Endothelial cell (in vitro differentiated cells): ENCODE measurements at regions not wholly inside any gene's neighbourhood (a gene's known extent, or its start where the extent isn't known, plus 50 kb on each side); places are given as distances from the start of the nearest gene placed in this dataset.

Experiments
- DNase-seq: peaks from one replicate; pipeline ENCODE4 v3.0.0; 2021; ENCODE audit warnings: low spot score
- H3K27ac Mint-ChIP-seq: one replicate; pipeline ENCODE4 v1.8.0; 2021; ENCODE audit warnings: mixed read lengths, inconsistent platforms; ENCODE audit not compliant: unreplicated experiment
- H3K27me3 Mint-ChIP-seq: one replicate; pipeline ENCODE4 v1.8.0; 2021; ENCODE audit warnings: mild to moderate bottlenecking, moderate library complexity, mixed read lengths, inconsistent platforms; ENCODE audit not compliant: unreplicated experiment
- H3K36me3 Mint-ChIP-seq: one replicate; pipeline ENCODE4 v1.8.0; 2021; ENCODE audit warnings: mild to moderate bottlenecking, low read depth, mixed read lengths, inconsistent platforms; ENCODE audit not compliant: unreplicated experiment
- H3K4me1 Mint-ChIP-seq: one replicate; pipeline ENCODE4 v1.8.0; 2021; ENCODE audit warnings: mild to moderate bottlenecking, mixed read lengths, inconsistent platforms; ENCODE audit not compliant: unreplicated experiment
- H3K4me3 Mint-ChIP-seq: one replicate; pipeline ENCODE4 v1.8.0; 2021; ENCODE audit warnings: mild to moderate bottlenecking, mixed read lengths, inconsistent platforms; ENCODE audit not compliant: unreplicated experiment
- H3K9me3 Mint-ChIP-seq: one replicate; pipeline ENCODE4 v1.8.0; 2021; ENCODE audit warnings: mixed read lengths, inconsistent platforms; ENCODE audit not compliant: unreplicated experiment
- CTCF ChIP-seq: fragments of 200-600 bp; sonication (generic); IDR thresholded peaks from one replicate; pipeline ENCODE4 v1.5.0; 2021; ENCODE audit warnings: antibody characterized with exemption; ENCODE audit not compliant: unreplicated experiment

GRCh38 chr21:23792300-23792699, 1815.0 kb downstream of the MRPL39 start:
- Mint-ChIP-seq H3K27me3 (no peaks in the 10 kb centered on the region), H3K4me1 (no peaks in the 10 kb centered on the region), H3K36me3 (no peaks in the 10 kb centered on the region), H3K4me3 (no peak overlapping the region), H3K27ac (no peak overlapping the region), H3K9me3 (no peaks in the 10 kb centered on the region)
- no peak for TF ChIP-seq CTCF
- no peak for DNase-seq

GRCh38 chr21:23789864-23790263, 1817.4 kb downstream of the MRPL39 start:
- no peaks in the 10 kb centered on the region for H3K9me3 Mint-ChIP-seq
- no peaks in the 10 kb centered on the region for H3K36me3 Mint-ChIP-seq
- no peak overlapping the region for H3K4me3 Mint-ChIP-seq
- no peak for TF ChIP-seq CTCF
- H3K27ac Mint-ChIP-seq, result no peak overlapping the region
- H3K27me3 Mint-ChIP-seq, result no peaks in the 10 kb centered on the region
- no peaks in the 10 kb centered on the region for H3K4me1 Mint-ChIP-seq
- DNase-seq, result no peak

- Mint-ChIP-seq H3K9me3 (peaks cover 11% of the 10 kb centered on the region), H3K27me3 (no peaks in the 10 kb centered on the region), H3K27ac (no peak overlapping the region), H3K36me3 (no peaks in the 10 kb centered on the region), H3K4me1 (no peaks in the 10 kb centered on the region), H3K4me3 (no peak overlapping the region)
- no peak for DNase-seq
- TF ChIP-seq CTCF, result no peak
Measured at GRCh38 chr21:23780326-23780725, 1827.0 kb downstream of the MRPL39 start.

- Mint-ChIP-seq H3K9me3 (peaks cover 12% of the 10 kb centered on the region), H3K4me3 (no peak overlapping the region), H3K27me3 (peaks cover 5% of the 10 kb centered on the region), H3K36me3 (peaks cover 5% of the 10 kb centered on the region), H3K4me1 (peaks cover 2% of the 10 kb centered on the region), H3K27ac (no peak overlapping the region)
- DNase-seq, result no peak
- TF ChIP-seq CTCF, result no peak
Measured at GRCh38 chr21:23743821-23744220, 1863.5 kb downstream of the MRPL39 start.

GRCh38 chr21:23740463-23740862, 1866.8 kb downstream of the MRPL39 start:
- H3K4me1 Mint-ChIP-seq, result peaks cover 2% of the 10 kb centered on the region

More at GRCh38 chr21:23740463-23740862, 1866.8 kb downstream of the MRPL39 start:
- Mint-ChIP-seq H3K9me3 (peaks cover 2% of the 10 kb centered on the region), H3K4me3 (no peak overlapping the region), H3K27me3 (peaks cover 2% of the 10 kb centered on the region), H3K27ac (no peak overlapping the region), H3K36me3 (no peaks in the 10 kb centered on the region)
- TF ChIP-seq CTCF, result no peak
- DNase-seq, result no peak
